CD8-positive, alpha-beta memory T cell (primary cell): ENCODE measurements at regions not wholly inside any gene's neighbourhood (a gene's known extent, or its start where the extent isn't known, plus 50 kb on each side); places are given as distances from the start of the nearest gene placed in this dataset.

ENCODE experiments used
- CTCF ChIA-PET: fragments of 350-600 bp; sonication (Branson Sonifier 250); formaldehyde crosslinking; loops from one replicate; lab custom pipeline; 2021; ENCODE audit warnings: antibody characterized with exemption; lab: Charles Lee
- POLR2A ChIA-PET: fragments of 350-600 bp; sonication (Branson Sonifier 250); formaldehyde crosslinking; loops from one replicate; lab custom pipeline; 2021; ENCODE audit warnings: antibody characterized with exemption; lab: Charles Lee
- DNase-seq, 5 donors: peaks; one replicate each; pipeline versions ENCODE4 v3.0.0 to v3.0.0-alpha.2; 2020 to 2022; ENCODE audit warnings: mixed read lengths in 1 of 5
- H3K27ac ChIP-seq: one replicate; pipeline ENCODE4 v1.7.0; 2013; ENCODE audit warnings: low read depth, mild to moderate bottlenecking, low read length, moderate library complexity
- H3K27me3 ChIP-seq: 2 replicates; pipeline ENCODE4 v1.7.0; 2013; ENCODE audit warnings: low read length, mild to moderate bottlenecking; ENCODE audit not compliant: insufficient read depth, poor library complexity, severe bottlenecking
- H3K36me3 ChIP-seq: 2 replicates; pipeline ENCODE4 v1.7.0; 2013; ENCODE audit warnings: mild to moderate bottlenecking, low read length, moderate library complexity; ENCODE audit not compliant: insufficient read depth
- H3K4me1 ChIP-seq: 2 replicates; pipeline ENCODE4 v1.7.0; 2013; ENCODE audit warnings: mild to moderate bottlenecking, low read length, moderate library complexity; ENCODE audit not compliant: insufficient read depth
- H3K4me3 ChIP-seq: 2 replicates; pipeline ENCODE4 v1.7.0; 2013; ENCODE audit warnings: mild to moderate bottlenecking, low read length
- H3K9me3 ChIP-seq: 2 replicates; pipeline ENCODE4 v1.7.0; 2013; ENCODE audit warnings: mild to moderate bottlenecking, low read length
- H3K27ac Mint-ChIP-seq, 8 donors: one replicate each; pipeline ENCODE4 v1.8.0; 2020 to 2021; ENCODE audit warnings: mixed read lengths in 8 of 8, mild to moderate bottlenecking in 6 of 8, inconsistent platforms in 3 of 8, moderate library complexity in 3 of 8
- H3K27me3 Mint-ChIP-seq, 2 donors: one replicate each; pipeline ENCODE4 v1.8.0; 2020 to 2021; ENCODE audit warnings: mixed read lengths in 2 of 2, mild to moderate bottlenecking in 1 of 2, moderate library complexity in 1 of 2
- H3K36me3 Mint-ChIP-seq, 3 donors: one replicate each; pipeline ENCODE4 v1.8.0; 2020 to 2021; ENCODE audit warnings: mixed read lengths in 3 of 3, inconsistent platforms in 1 of 3, mild to moderate bottlenecking in 1 of 3
- H3K4me1 Mint-ChIP-seq, 3 donors: one replicate each; pipeline ENCODE4 v1.8.0; 2020 to 2021; ENCODE audit warnings: mixed read lengths in 3 of 3, inconsistent platforms in 1 of 3, mild to moderate bottlenecking in 1 of 3
- H3K4me3 Mint-ChIP-seq, 7 donors: one replicate each; pipeline ENCODE4 v1.8.0; 2020 to 2021; ENCODE audit warnings: mixed read lengths in 7 of 7, mild to moderate bottlenecking in 6 of 7, moderate library complexity in 4 of 7, inconsistent platforms in 2 of 7
- H3K9me3 Mint-ChIP-seq, 5 donors: one replicate each; pipeline ENCODE4 v1.8.0; 2020 to 2022; ENCODE audit warnings: mixed read lengths in 5 of 5, mild to moderate bottlenecking in 3 of 5, moderate library complexity in 2 of 5, inconsistent platforms in 1 of 5

DNA sequence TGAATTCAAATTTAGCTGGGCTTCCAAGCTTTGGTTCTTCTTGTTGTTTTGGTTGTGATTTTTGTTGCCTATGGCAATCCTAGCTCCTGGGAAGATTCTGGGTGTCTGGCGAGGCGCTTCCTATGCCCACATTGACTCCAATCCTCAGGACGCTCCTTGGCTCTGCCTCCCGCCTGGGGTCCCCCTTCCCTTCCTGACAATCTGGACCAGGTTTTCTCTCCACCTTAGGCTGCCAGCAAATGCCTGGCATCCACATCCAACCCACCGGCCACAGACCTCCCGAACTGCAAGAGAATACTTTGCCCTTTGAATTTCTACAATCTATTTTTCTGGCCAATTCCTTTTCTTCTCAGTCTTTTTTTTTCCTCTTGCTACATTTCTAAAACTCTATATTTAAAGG, 186.9 kb upstream of the UBL3 start:
- DNase-seq: no peak
- no peaks in the 10 kb centered on the region for H3K36me3 ChIP-seq
- H3K27me3 Mint-ChIP-seq: peaks cover 17 to 23% of the 10 kb centered on the region in 2 donors
- no peak overlapping the region for H3K27ac ChIP-seq
- ChIA-PET POLR2A (no interaction called here), CTCF (interaction anchor here (1.3 kb wide), 1 partner anchor 11 kb away, joined by 4 read pairs; no protein-coding TSS in a partner anchor)
- H3K27me3 ChIP-seq: no peaks in the 10 kb centered on the region
- no peaks in the 10 kb centered on the region for H3K4me1 ChIP-seq
- H3K9me3 ChIP-seq: no peaks in the 10 kb centered on the region
- H3K9me3 Mint-ChIP-seq: no peaks in the 10 kb centered on the region
- no peak overlapping the region for H3K4me3 ChIP-seq
- H3K4me3 Mint-ChIP-seq: no peak overlapping the region
- H3K27ac Mint-ChIP-seq: no peak overlapping the region
- no peaks in the 10 kb centered on the region for H3K4me1 Mint-ChIP-seq
- H3K36me3 Mint-ChIP-seq: no peaks in the 10 kb centered on the region

- ChIA-PET POLR2A (no interaction called here), CTCF (no interaction called here)
- Histone ChIP-seq H3K27me3 (no peaks in the 10 kb centered on the region), H3K27ac (no peak overlapping the region), H3K4me1 (no peaks in the 10 kb centered on the region), H3K9me3 (no peaks in the 10 kb centered on the region), H3K36me3 (no peaks in the 10 kb centered on the region), H3K4me3 (no peak overlapping the region)
- H3K9me3 Mint-ChIP-seq: no peaks in the 10 kb centered on the region
- no peak overlapping the region for H3K27ac Mint-ChIP-seq
- H3K4me3 Mint-ChIP-seq: no peak overlapping the region
- peaks cover 4 to 13% of the 10 kb centered on the region in 2 donors for H3K27me3 Mint-ChIP-seq
- no peak for DNase-seq
- no peaks in the 10 kb centered on the region for H3K4me1 Mint-ChIP-seq
- H3K36me3 Mint-ChIP-seq: no peaks in the 10 kb centered on the region
Measured at GRCh38 chr13:30034458-30034795, 184.0 kb upstream of the UBL3 start.

DNA sequence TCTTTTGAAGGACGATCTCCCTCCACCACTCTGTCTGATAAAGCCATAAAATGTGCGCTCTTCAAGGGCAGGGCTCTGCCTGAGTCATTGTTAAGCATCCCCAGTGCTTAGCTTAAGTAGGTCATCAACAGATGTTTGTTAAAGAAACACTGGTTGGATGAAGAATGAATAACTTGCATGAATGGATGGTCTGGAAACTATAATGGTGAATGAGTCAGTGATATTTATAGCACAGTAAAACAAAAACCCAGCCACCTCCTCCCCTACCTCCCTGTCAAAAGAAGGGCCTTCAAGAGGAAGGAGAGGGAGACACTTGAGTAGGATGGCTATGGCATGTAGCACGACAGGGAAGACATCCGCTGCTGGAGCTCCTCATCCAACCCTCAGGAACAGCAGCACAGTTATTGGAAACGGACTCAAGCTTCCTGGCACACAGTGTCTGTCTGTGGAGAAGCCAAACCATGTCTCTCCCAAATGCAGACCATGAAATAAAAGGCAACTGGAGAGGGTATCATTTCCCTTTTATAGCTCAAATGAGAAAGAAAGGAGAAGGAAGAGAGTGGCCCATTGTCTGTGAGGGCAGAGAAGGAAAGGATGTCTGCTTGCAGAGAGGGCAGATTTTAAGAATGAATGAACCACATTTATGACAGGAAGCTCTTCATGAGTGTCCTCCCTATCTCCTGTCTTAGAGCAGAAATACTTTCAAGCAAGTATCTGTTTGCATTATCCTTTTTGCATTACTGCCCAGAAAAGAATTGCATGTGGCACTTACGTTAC, 183.5 kb upstream of the UBL3 start:
- Histone ChIP-seq H3K9me3 (no peaks in the 10 kb centered on the region), H3K4me1 (no peaks in the 10 kb centered on the region), H3K27ac (no peak overlapping the region), H3K36me3 (no peaks in the 10 kb centered on the region), H3K27me3 (no peaks in the 10 kb centered on the region), H3K4me3 (no peak overlapping the region)
- CTCF ChIA-PET: interaction anchor here (1.3 kb wide), 1 partner anchor 14 kb away, joined by 3 read pairs; no protein-coding TSS in a partner anchor
- H3K27me3 Mint-ChIP-seq: peaks cover 4 to 12% of the 10 kb centered on the region in 2 donors
- H3K36me3 Mint-ChIP-seq: no peaks in the 10 kb centered on the region
- no peaks in the 10 kb centered on the region for H3K9me3 Mint-ChIP-seq
- H3K4me1 Mint-ChIP-seq: no peaks in the 10 kb centered on the region
- H3K27ac Mint-ChIP-seq: no peak overlapping the region
- H3K4me3 Mint-ChIP-seq: no peak overlapping the region
- no peak for DNase-seq
- POLR2A ChIA-PET: no interaction called here

- Histone ChIP-seq H3K27me3 (no peaks in the 10 kb centered on the region), H3K36me3 (no peaks in the 10 kb centered on the region), H3K27ac (no peak overlapping the region), H3K9me3 (no peaks in the 10 kb centered on the region), H3K4me1 (no peaks in the 10 kb centered on the region), H3K4me3 (no peak overlapping the region)
- ChIA-PET POLR2A (no interaction called here), CTCF (no interaction called here)
- no peaks in the 10 kb centered on the region for H3K4me1 Mint-ChIP-seq
- peaks cover 0 to 7% of the 10 kb centered on the region in 2 donors for H3K27me3 Mint-ChIP-seq
- DNase-seq: no peak
- no peaks in the 10 kb centered on the region for H3K9me3 Mint-ChIP-seq
- H3K4me3 Mint-ChIP-seq: no peak overlapping the region
- H3K27ac Mint-ChIP-seq: no peak overlapping the region
- H3K36me3 Mint-ChIP-seq: no peaks in the 10 kb centered on the region
Measured at GRCh38 chr13:30032263-30032662, 181.8 kb upstream of the UBL3 start.

DNA sequence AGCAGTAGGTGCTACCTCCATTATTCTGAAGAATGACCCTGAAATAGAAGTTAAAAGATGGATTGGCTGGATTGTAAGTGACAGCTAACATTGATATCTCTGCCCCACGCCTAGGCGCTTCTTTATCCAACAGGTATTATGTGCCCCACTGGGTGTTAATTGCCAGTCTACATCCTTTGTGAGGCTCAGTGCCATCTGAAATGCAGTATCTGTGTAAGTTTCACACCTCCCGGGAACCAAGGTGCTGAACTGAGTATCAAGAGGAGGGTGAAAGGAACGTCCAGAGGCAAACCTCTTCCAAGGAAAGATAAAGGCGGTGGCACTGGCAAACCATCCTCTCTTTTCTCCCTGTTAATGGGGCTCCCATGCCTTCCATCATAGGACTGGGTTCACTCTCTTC, 181.1 kb upstream of the UBL3 start:
- no peak overlapping the region for H3K4me3 Mint-ChIP-seq
- no peaks in the 10 kb centered on the region for H3K9me3 Mint-ChIP-seq
- DNase-seq: no peak
- no peaks in the 10 kb centered on the region for H3K36me3 Mint-ChIP-seq
- Histone ChIP-seq H3K36me3 (no peaks in the 10 kb centered on the region), H3K27me3 (no peaks in the 10 kb centered on the region), H3K9me3 (no peaks in the 10 kb centered on the region), H3K4me3 (no peak overlapping the region), H3K27ac (no peak overlapping the region), H3K4me1 (no peaks in the 10 kb centered on the region)
- H3K4me1 Mint-ChIP-seq: no peaks in the 10 kb centered on the region
- ChIA-PET CTCF (no interaction called here), POLR2A (no interaction called here)
- H3K27ac Mint-ChIP-seq: no peak overlapping the region
- peaks cover 0 to 7% of the 10 kb centered on the region in 2 donors for H3K27me3 Mint-ChIP-seq

DNA sequence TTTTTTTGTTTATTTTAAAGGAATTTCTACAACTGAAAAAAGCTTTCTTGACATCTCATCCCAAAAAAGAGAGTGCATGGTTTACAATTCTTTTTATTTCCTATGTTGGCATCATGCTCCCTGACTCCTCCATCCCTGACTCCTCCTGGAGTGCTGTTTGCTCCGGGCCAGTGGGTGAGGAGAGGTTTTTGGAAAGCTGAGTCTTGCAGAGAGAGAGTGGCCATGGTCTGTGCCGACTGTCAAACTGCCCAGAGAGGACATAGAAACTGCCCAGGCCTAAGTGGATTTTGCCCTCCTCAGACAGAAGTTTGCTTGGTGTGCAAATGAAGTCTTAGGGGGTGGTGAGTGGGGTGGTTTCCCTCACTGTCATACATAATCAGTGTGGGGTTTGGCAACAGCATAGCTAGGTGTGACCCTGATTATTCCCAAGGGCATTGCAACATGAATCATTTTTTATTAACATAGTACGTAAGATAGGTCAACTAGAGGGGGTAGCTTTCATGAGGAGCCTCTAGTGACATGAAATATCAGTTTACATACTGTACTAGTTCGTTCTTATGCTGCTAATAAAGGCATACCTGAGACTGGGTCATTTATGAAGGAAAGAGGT, 179.8 kb upstream of the UBL3 start:
- Histone ChIP-seq H3K4me3 (no peak overlapping the region), H3K36me3 (no peaks in the 10 kb centered on the region), H3K9me3 (no peaks in the 10 kb centered on the region), H3K4me1 (no peaks in the 10 kb centered on the region), H3K27me3 (no peaks in the 10 kb centered on the region), H3K27ac (no peak overlapping the region)
- no peaks in the 10 kb centered on the region for H3K9me3 Mint-ChIP-seq
- no peak overlapping the region for H3K27ac Mint-ChIP-seq
- DNase-seq: no peak
- ChIA-PET POLR2A (no interaction called here), CTCF (no interaction called here)
- H3K27me3 Mint-ChIP-seq: peaks cover 0 to 7% of the 10 kb centered on the region in 2 donors
- no peaks in the 10 kb centered on the region for H3K36me3 Mint-ChIP-seq
- no peak overlapping the region for H3K4me3 Mint-ChIP-seq
- H3K4me1 Mint-ChIP-seq: no peaks in the 10 kb centered on the region

GRCh38 chr13:30027569-30028455, 177.4 kb upstream of the UBL3 start:
- H3K27me3 ChIP-seq: no peaks in the 10 kb centered on the region
- Mint-ChIP-seq H3K4me1 (no peaks in the 10 kb centered on the region), H3K27me3 (peaks cover 0 to 4% of the 10 kb centered on the region in 2 donors), H3K36me3 (no peaks in the 10 kb centered on the region), H3K27ac (no peak overlapping the region), H3K4me3 (no peak overlapping the region), H3K9me3 (no peaks in the 10 kb centered on the region)
- no peaks in the 10 kb centered on the region for H3K9me3 ChIP-seq
- no peaks in the 10 kb centered on the region for H3K36me3 ChIP-seq
- H3K27ac ChIP-seq: no peak overlapping the region
- no peak for DNase-seq
- CTCF ChIA-PET: no interaction called here
- H3K4me1 ChIP-seq: no peaks in the 10 kb centered on the region
- POLR2A ChIA-PET: no interaction called here
- H3K4me3 ChIP-seq: no peak overlapping the region

DNA sequence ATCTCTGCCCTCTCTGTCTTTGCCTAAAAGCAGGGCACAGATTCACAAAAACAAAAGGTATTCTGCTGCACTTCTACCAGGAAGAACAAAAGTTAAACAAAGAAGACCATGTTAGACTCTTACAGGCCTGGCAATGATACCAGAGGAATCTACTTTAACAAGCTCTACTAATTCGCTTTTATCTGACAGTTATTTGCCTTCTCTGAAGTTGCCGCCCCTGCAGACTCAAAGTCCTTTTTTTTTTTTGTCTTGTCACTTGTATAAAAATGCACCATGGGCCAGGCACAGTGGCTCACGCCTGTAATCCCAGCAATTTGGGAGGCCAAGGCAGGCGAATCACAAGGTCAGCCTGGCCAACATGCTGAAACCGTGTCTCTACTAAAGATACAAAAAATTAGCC, 176.5 kb upstream of the UBL3 start:
- ChIA-PET POLR2A (no interaction called here), CTCF (interaction anchor here (1.5 kb wide), 1 partner anchor 10 kb away, joined by 4 read pairs; no protein-coding TSS in a partner anchor)
- H3K36me3 Mint-ChIP-seq: no peaks in the 10 kb centered on the region
- Histone ChIP-seq H3K27me3 (no peaks in the 10 kb centered on the region), H3K36me3 (no peaks in the 10 kb centered on the region), H3K4me1 (no peaks in the 10 kb centered on the region), H3K9me3 (no peaks in the 10 kb centered on the region), H3K27ac (no peak overlapping the region), H3K4me3 (no peak overlapping the region)
- no peak overlapping the region for H3K27ac Mint-ChIP-seq
- H3K27me3 Mint-ChIP-seq: peaks cover 0 to 3% of the 10 kb centered on the region in 2 donors
- H3K4me1 Mint-ChIP-seq: no peaks in the 10 kb centered on the region
- H3K9me3 Mint-ChIP-seq: no peaks in the 10 kb centered on the region
- DNase-seq: no peak
- H3K4me3 Mint-ChIP-seq: no peak overlapping the region
